ENCODE measurements at regions not wholly inside any gene's neighbourhood (a gene's known extent, or its start where the extent isn't known, plus 50 kb on each side); places are given as distances from the start of the nearest gene placed in this dataset.

- TF ChIP-seq CTCF (conservative IDR thresholded peaks at IDR 0.05 in 1 of 2, IDR thresholded peaks at IDR 0.05 in 1 of 2; ENCODE audit: low read depth in 1 of 2, low read length in 2 of 2), result no peak
- no peak for TF ChIP-seq EZH2 (IDR thresholded peaks at IDR 0.05; ENCODE audit: low read length, missing control alignments)
These were observed 175.7 kb upstream of the EGLN3 start for GRCh38 chr14:34126586-34126985.
